A673 (cell line): ENCODE measurements at regions not wholly inside any gene's neighbourhood (a gene's known extent, or its start where the extent isn't known, plus 50 kb on each side); places are given as distances from the start of the nearest gene placed in this dataset.

Experiments used
- BruUV-seq: library from RNA; stranded (reverse); fragments of 400-500 nt; replicated peaks from 2 replicates; lab custom pipeline; 2021; lab: Mats Ljungman, UMichigan
- CTCF ChIA-PET: fragments of 300-600 bp; sonication (Branson Sonifier 250); formaldehyde crosslinking; loops from one replicate; lab custom pipeline; 2022; ENCODE audit warnings: antibody characterized with exemption; lab: Charles Lee
- POLR2A ChIA-PET: fragments of 300-600 bp; sonication (Branson Sonifier 250); formaldehyde crosslinking; loops from one replicate; lab custom pipeline; 2022; ENCODE audit warnings: antibody characterized with exemption; ENCODE audit not compliant: low non-redundant PET; lab: Charles Lee
- DNase-seq: peaks from one replicate; pipeline ENCODE4 v3.0.0-alpha.2; 2015; ENCODE audit warnings: low spot score
- H3K27ac ChIP-seq: fragments of 200-600 bp; sonication (generic); 2 replicates; pipeline ENCODE4 v1.5.1; 2016; ENCODE audit warnings: mixed run types, low read depth, mild to moderate bottlenecking, mixed read lengths, antibody characterized with exemption, low read length; ENCODE audit not compliant: poor library complexity, severe bottlenecking
- H3K27me3 ChIP-seq: fragments of 200-600 bp; sonication (generic); replicated peaks from 2 replicates; pipeline ENCODE4 v1.6.1; 2017; ENCODE audit warnings: mixed run types, low read depth, mild to moderate bottlenecking, mixed read lengths, antibody characterized with exemption, low read length; ENCODE audit not compliant: insufficient read depth, poor library complexity
- H3K36me3 ChIP-seq: fragments of 200-600 bp; sonication (generic); 2 replicates; pipeline ENCODE4 v1.6.1; 2016; ENCODE audit warnings: mixed run types, mild to moderate bottlenecking, mixed read lengths, antibody characterized with exemption, low read length; ENCODE audit not compliant: insufficient read depth, poor library complexity, severe bottlenecking
- H3K4me1 ChIP-seq: fragments of 200-600 bp; sonication (generic); 2 replicates; pipeline ENCODE4 v1.6.1; 2017; ENCODE audit warnings: mixed run types, mild to moderate bottlenecking, mixed read lengths, antibody characterized with exemption, low read length; ENCODE audit not compliant: insufficient read depth, poor library complexity, severe bottlenecking
- H3K4me3 ChIP-seq: fragments of 200-600 bp; sonication (generic); 2 replicates; pipeline ENCODE4 v1.5.1; 2016; ENCODE audit warnings: low read depth, mixed run types, mild to moderate bottlenecking, mixed read lengths, low read length; ENCODE audit not compliant: poor library complexity, severe bottlenecking
- H3K9me3 ChIP-seq: fragments of 200-600 bp; sonication (generic); 2 replicates; pipeline ENCODE4 v1.6.1; 2016; ENCODE audit warnings: mixed run types, low read depth, mild to moderate bottlenecking, mixed read lengths, antibody characterized with exemption, low read length; ENCODE audit not compliant: poor library complexity, severe bottlenecking
- CTCF ChIP-seq: fragments of 300-800, 200-600 bp; sonication (generic); conservative IDR thresholded peaks from 2 replicates; pipeline ENCODE4 v1.5.1; 2017; ENCODE audit warnings: low read depth, mild to moderate bottlenecking, antibody characterized with exemption, low read length, moderate library complexity, mixed read lengths
- EZH2 ChIP-seq: fragments of 200-600 bp; sonication (generic); IDR thresholded peaks from 2 replicates; pipeline ENCODE4 v1.6.1; 2017; ENCODE audit warnings: borderline replicate concordance, low read depth, mild to moderate bottlenecking, mixed read lengths, antibody characterized with exemption, low read length; ENCODE audit not compliant: poor library complexity, severe bottlenecking
- intact Hi-C: fragments of 100-400 bp; cut with micrococcal nuclease; formaldehyde crosslinking; loops from one replicate; pipeline ENCODE4 v1.10.0; 2022; ENCODE audit not compliant: unreplicated experiment

GRCh38 chr6:15776458-15776980, 113.7 kb upstream of the DTNBP1 start:
- no peaks in the 10 kb centered on the region for H3K4me1 ChIP-seq
- H3K9me3 ChIP-seq: no peaks in the 10 kb centered on the region
- BruUV-seq: no TSS peak
- TF ChIP-seq EZH2 (no peak), CTCF (no peak)
- intact Hi-C loops: no loop called here
- ChIA-PET POLR2A (no interaction called here), CTCF (no interaction called here)
- no peaks in the 10 kb centered on the region for H3K36me3 ChIP-seq
- no peak overlapping the region for H3K27ac ChIP-seq
- no peak for DNase-seq
- H3K4me3 ChIP-seq: no peak overlapping the region
- no peaks in the 10 kb centered on the region for H3K27me3 ChIP-seq

GRCh38 chr6:15775741-15776140, 112.9 kb upstream of the DTNBP1 start:
- Histone ChIP-seq H3K4me1 (no peaks in the 10 kb centered on the region), H3K9me3 (no peaks in the 10 kb centered on the region), H3K27ac (no peak overlapping the region), H3K4me3 (no peak overlapping the region), H3K36me3 (no peaks in the 10 kb centered on the region), H3K27me3 (no peaks in the 10 kb centered on the region)
- no TSS peak for BruUV-seq
- ChIA-PET POLR2A (no interaction called here), CTCF (no interaction called here)
- DNase-seq: no peak
- TF ChIP-seq EZH2: no peak
- TF ChIP-seq CTCF: no peak
- intact Hi-C loops: no loop called here

- no peak for TF ChIP-seq CTCF
- TF ChIP-seq EZH2: no peak
- CTCF ChIA-PET: no interaction called here
- Histone ChIP-seq H3K36me3 (no peaks in the 10 kb centered on the region), H3K27me3 (no peaks in the 10 kb centered on the region), H3K4me3 (no peak overlapping the region), H3K9me3 (no peaks in the 10 kb centered on the region), H3K4me1 (no peaks in the 10 kb centered on the region), H3K27ac (no peak overlapping the region)
- no TSS peak for BruUV-seq
- intact Hi-C loops: no loop called here
- POLR2A ChIA-PET: no interaction called here
- no peak for DNase-seq
Measured at GRCh38 chr6:15775076-15775634, 112.3 kb upstream of the DTNBP1 start.
